H9 (cell line): ENCODE measurements at regions not wholly inside any gene's neighbourhood (a gene's known extent, or its start where the extent isn't known, plus 50 kb on each side); places are given as distances from the start of the nearest gene placed in this dataset.

Experiments used
- DNase-seq: peaks from one replicate; pipeline ENCODE4 v3.0.0-alpha.2; 2017
- H2AFZ ChIP-seq: one replicate; pipeline ENCODE4 v1.6.1; 2013; ENCODE audit warnings: mild to moderate bottlenecking, low read length, control low read depth, moderate library complexity
- H2AK5ac ChIP-seq: 2 replicates; pipeline ENCODE4 v1.6.1; 2013; ENCODE audit warnings: low read length, control low read depth, mixed read lengths; ENCODE audit not compliant: insufficient read length
- H2BK120ac ChIP-seq: one replicate; pipeline ENCODE4 v1.6.1; 2013; ENCODE audit warnings: low read depth, mild to moderate bottlenecking, low read length, control low read depth, inconsistent platforms; ENCODE audit not compliant: poor library complexity, severe bottlenecking
- H2BK12ac ChIP-seq: 2 replicates; pipeline ENCODE4 v1.6.1; 2013; ENCODE audit warnings: low read length, control low read depth, mixed read lengths, low read depth; ENCODE audit not compliant: insufficient read length
- H2BK15ac ChIP-seq: 2 replicates; pipeline ENCODE4 v1.6.1; 2013; ENCODE audit warnings: low read depth, low read length, control low read depth
- H2BK20ac ChIP-seq: one replicate; pipeline ENCODE4 v1.6.1; 2013; ENCODE audit warnings: low read depth, mild to moderate bottlenecking, low read length, control low read depth, inconsistent platforms; ENCODE audit not compliant: poor library complexity, severe bottlenecking
- H2BK5ac ChIP-seq: 2 replicates; pipeline ENCODE4 v1.6.1; 2013; ENCODE audit warnings: low read length, control low read depth, mixed read lengths; ENCODE audit not compliant: insufficient read length
- H3K14ac ChIP-seq: 2 replicates; pipeline ENCODE4 v1.6.1; 2013; ENCODE audit warnings: low read length, control low read depth; ENCODE audit not compliant: insufficient read depth
- H3K18ac ChIP-seq: 2 replicates; pipeline ENCODE4 v1.6.1; 2013; ENCODE audit warnings: low read depth, mild to moderate bottlenecking, mixed read lengths, low read length, control low read depth; ENCODE audit not compliant: insufficient read length
- H3K23ac ChIP-seq: 2 replicates; pipeline ENCODE4 v1.6.1; 2013; ENCODE audit warnings: low read length, control low read depth, mixed read lengths, low read depth; ENCODE audit not compliant: insufficient read length
- H3K23me2 ChIP-seq: 2 replicates; pipeline ENCODE4 v1.6.1; 2013; ENCODE audit warnings: low read depth, mild to moderate bottlenecking, mixed read lengths, low read length, control low read depth; ENCODE audit not compliant: insufficient read length, poor library complexity, severe bottlenecking
- H3K27ac ChIP-seq: 2 replicates; pipeline ENCODE4 v1.5.1; 2013; ENCODE audit warnings: low read length, control low read depth, mixed read lengths, low read depth; ENCODE audit not compliant: insufficient read length
- H3K27me3 ChIP-seq: 2 replicates; pipeline ENCODE4 v1.6.1; 2013; ENCODE audit warnings: low read length, control low read depth, inconsistent platforms; ENCODE audit not compliant: insufficient read depth
- H3K4ac ChIP-seq: 2 replicates; pipeline ENCODE4 v1.6.1; 2013; ENCODE audit warnings: low read depth, mild to moderate bottlenecking, control low read depth, inconsistent platforms, low read length, moderate library complexity
- H3K4me1 ChIP-seq: 2 replicates; pipeline ENCODE4 v1.6.1; 2013; ENCODE audit warnings: low read length, control low read depth, inconsistent platforms; ENCODE audit not compliant: insufficient read depth
- H3K4me2 ChIP-seq: 2 replicates; pipeline ENCODE4 v1.6.1; 2013; ENCODE audit warnings: low read length, control low read depth, mixed read lengths; ENCODE audit not compliant: insufficient read length, insufficient read depth
- H3K56ac ChIP-seq: 2 replicates; pipeline ENCODE4 v1.6.1; 2013; ENCODE audit warnings: low read depth, mild to moderate bottlenecking, mixed read lengths, low read length, control low read depth; ENCODE audit not compliant: insufficient read length
- H3K79me1 ChIP-seq: 2 replicates; pipeline ENCODE4 v1.6.1; 2013; ENCODE audit warnings: low read depth, mild to moderate bottlenecking, moderate library complexity, low read length, control low read depth, inconsistent platforms; ENCODE audit not compliant: insufficient read depth, poor library complexity, severe bottlenecking
- H3K79me2 ChIP-seq: 2 replicates; pipeline ENCODE4 v1.6.1; 2013; ENCODE audit warnings: low read length, control low read depth, inconsistent platforms; ENCODE audit not compliant: insufficient read depth
- H3K9ac ChIP-seq: 2 replicates; pipeline ENCODE4 v1.6.1; 2013; ENCODE audit warnings: low read length, control low read depth, mixed read lengths; ENCODE audit not compliant: insufficient read length; ENCODE audit errors: extremely low read depth
- H3K9me3 ChIP-seq: one replicate; pipeline ENCODE4 v1.6.1; 2013; ENCODE audit warnings: low read depth, low read length, inconsistent platforms; ENCODE audit not compliant: control insufficient read depth
- H3T11ph ChIP-seq: one replicate; pipeline ENCODE4 v1.6.1; 2013; ENCODE audit warnings: mild to moderate bottlenecking, low read length, control low read depth, inconsistent platforms
- H4K20me1 ChIP-seq: one replicate; pipeline ENCODE4 v1.6.1; 2013; ENCODE audit not compliant: control insufficient read depth, insufficient read length, insufficient read depth
- H4K5ac ChIP-seq: 2 replicates; pipeline ENCODE4 v1.6.1; 2013; ENCODE audit warnings: low read depth, mild to moderate bottlenecking, mixed read lengths, low read length, control low read depth; ENCODE audit not compliant: insufficient read length
- H4K8ac ChIP-seq: replicated peaks from 2 replicates; pipeline ENCODE4 v1.6.1; 2013; ENCODE audit warnings: low read length, control low read depth, mixed read lengths, low read depth; ENCODE audit not compliant: insufficient read length
- H4K91ac ChIP-seq: 2 replicates; pipeline ENCODE4 v1.6.1; 2013; ENCODE audit warnings: low read depth, mild to moderate bottlenecking, moderate library complexity, mixed read lengths, low read length, control low read depth; ENCODE audit not compliant: insufficient read length
- H3K27ac Mint-ChIP-seq, 3 experiments: 2 replicates in 2 of 3; 3 replicates in 1 of 3; pipeline ENCODE4 v1.8.0; 2020 to 2021; ENCODE audit warnings: mixed read lengths in 3 of 3, mild to moderate bottlenecking in 1 of 3, moderate library complexity in 1 of 3
- H3K27me3 Mint-ChIP-seq: 2 replicates; pipeline ENCODE4 v1.8.0; 2021; ENCODE audit warnings: low read depth, mild to moderate bottlenecking, moderate library complexity, mixed read lengths
- H3K36me3 Mint-ChIP-seq, 3 experiments: 2 replicates in 2 of 3; 3 replicates in 1 of 3; pipeline ENCODE4 v1.8.0; 2020 to 2021; ENCODE audit warnings: low read depth in 3 of 3, mixed read lengths in 3 of 3; ENCODE audit not compliant: insufficient read depth in 1 of 3
- H3K4me1 Mint-ChIP-seq, 2 experiments: 2 replicates each; pipeline ENCODE4 v1.8.0; 2020; ENCODE audit warnings: mixed read lengths in 2 of 2
- H3K4me3 Mint-ChIP-seq, 2 experiments: 2 replicates in 1 of 2; 3 replicates in 1 of 2; pipeline ENCODE4 v1.8.0; 2020 to 2021; ENCODE audit warnings: mild to moderate bottlenecking in 2 of 2, mixed read lengths in 2 of 2, moderate library complexity in 1 of 2
- H3K9me3 Mint-ChIP-seq, 2 experiments: 2 replicates in 1 of 2; 3 replicates in 1 of 2; pipeline ENCODE4 v1.8.0; 2020; ENCODE audit warnings: mild to moderate bottlenecking in 2 of 2, mixed read lengths in 2 of 2, moderate library complexity in 1 of 2
- CTCF ChIP-seq: fragments of 200-600 bp; sonication (generic); conservative IDR thresholded peaks from 3 replicates; pipeline ENCODE4 v1.8.0; 2021; ENCODE audit warnings: antibody characterized with exemption, mild to moderate bottlenecking
- WGBS: extraction: QIAGEN DNeasy Blood & Tissue Kit; methylation state at CpG from one replicate; pipeline ENCODE4 v1.1.7; 2013; ENCODE audit warnings: missing lambda C conversion rate, low lambda C conversion rate, mixed read lengths; ENCODE audit not compliant: insufficient read length; ENCODE audit errors: extremely low coverage; 5-methylcytosine and 5-hydroxymethylcytosine counted together

GRCh38 chr6:21508753-21509152 is 84.8 kb upstream of the SOX4 start:
- Histone ChIP-seq H3K18ac (no peak overlapping the region), H3K23me2 (no peaks in the 10 kb centered on the region), H3K9me3 (no peaks in the 10 kb centered on the region), H3K23ac (no peak overlapping the region), H2BK5ac (no peak overlapping the region), H4K91ac (no peak overlapping the region), H3K4ac (no peak overlapping the region), H3K27me3 (no peaks in the 10 kb centered on the region), H4K20me1 (no peaks in the 10 kb centered on the region), H2BK12ac (no peak overlapping the region), H2AK5ac (no peak overlapping the region), H2BK20ac (no peak overlapping the region), H3K79me2 (no peaks in the 10 kb centered on the region), H3K4me1 (peaks cover 3% of the 10 kb centered on the region; the same call in 1 of the 2 replicates), H3K56ac (no peak overlapping the region), H3K79me1 (no peaks in the 10 kb centered on the region), H4K5ac (no peak overlapping the region), H3K27ac (no peak overlapping the region), H3K14ac (no peak overlapping the region), H3K9ac (no peak overlapping the region), H2BK120ac (no peak overlapping the region), H4K8ac (no peak overlapping the region), H2BK15ac (no peak overlapping the region), H3T11ph (no peak overlapping the region), H2AFZ (no peak overlapping the region), H3K4me2 (no peak overlapping the region)
- Mint-ChIP-seq H3K4me1 (peaks cover 8 to 9% of the 10 kb centered on the region in 2 experiments), H3K9me3 (no peaks in the 10 kb centered on the region), H3K27me3 (no peaks in the 10 kb centered on the region), H3K4me3 (no peak overlapping the region), H3K36me3 (no peaks in the 10 kb centered on the region; a peak in 1 of 7 replicates), H3K27ac (no peak overlapping the region)
- no CpG with 5 or more reads among the region's 4 CpGs for WGBS
- no peak for TF ChIP-seq CTCF
- no peak for DNase-seq
